ENCODE measurements at regions not wholly inside any gene's neighbourhood (a gene's known extent, or its start where the extent isn't known, plus 50 kb on each side); places are given as distances from the start of the nearest gene placed in this dataset.
A peak's percentile ranks its signal among the peaks of the same experiment; 100 is the strongest.

- no peak overlapping the region for H3K27ac ChIP-seq (ENCODE audit: low read depth, low read length)
- H3K36me3 ChIP-seq (ENCODE audit: control insufficient read depth, insufficient read depth, low read length), result no peaks in the 10 kb centered on the region
- DNase-seq, result peak; percentile 35
- H3K4me1 ChIP-seq (ENCODE audit: control insufficient read depth, insufficient read depth, low read length), result no peaks in the 10 kb centered on the region
- no peak overlapping the region for H3K4me3 Mint-ChIP-seq
- no peak for TF ChIP-seq CTCF (conservative IDR thresholded peaks at IDR 0.05)
- peaks cover 2% of the 10 kb centered on the region for H3K27me3 Mint-ChIP-seq (ENCODE audit: insufficient read depth)
- H3K9ac ChIP-seq (ENCODE audit: extremely low read depth, low read length, poor library complexity, severe bottlenecking), result no peak overlapping the region
- H3K27ac Mint-ChIP-seq, result no peak overlapping the region
- H3K27me3 ChIP-seq (ENCODE audit: control insufficient read depth, insufficient read depth, low read length, poor library complexity, severe bottlenecking), result no peaks in the 10 kb centered on the region
- H3K4me1 Mint-ChIP-seq, result no peaks in the 10 kb centered on the region
- no peak overlapping the region for H3K4me3 ChIP-seq (ENCODE audit: low read length)
- WGBS, 2 experiments (ENCODE audit: insufficient coverage in 1 of 2, insufficient read length in 1 of 2), result 96 to 97% methylated on average over 6 to 9 of the region's 9 CpGs
- no peaks in the 10 kb centered on the region for H3K9me3 ChIP-seq (ENCODE audit: control insufficient read depth, low read length)
- H3K9me3 Mint-ChIP-seq, result no peaks in the 10 kb centered on the region
- H3K36me3 Mint-ChIP-seq (ENCODE audit: low read depth), result no peaks in the 10 kb centered on the region
These were observed 246.7 kb downstream of the TTLL2 start for GRCh38 chr6:167571550-167571949.

DNA sequence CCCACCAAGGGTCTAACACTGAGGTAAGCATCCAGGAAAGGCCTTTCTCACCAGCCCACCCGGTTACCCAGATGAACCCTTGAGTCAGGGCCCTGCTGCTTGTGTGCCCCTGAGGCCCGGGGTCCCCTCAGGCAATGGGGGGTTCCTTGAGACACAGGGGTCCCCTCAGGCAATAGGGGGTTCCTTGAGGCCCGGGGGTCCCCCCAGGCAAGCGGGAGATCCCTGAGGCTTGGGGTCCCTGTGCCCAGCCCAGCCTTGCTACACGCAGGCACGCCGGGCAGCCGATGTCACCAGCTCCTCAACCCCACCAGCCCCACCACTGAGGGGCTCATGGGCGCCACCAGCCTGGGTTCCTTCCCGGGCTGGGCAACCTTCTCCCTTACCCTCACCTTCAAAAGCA lies 247.2 kb downstream of the TTLL2 start:
- no peak overlapping the region for H3K27ac ChIP-seq (ENCODE audit: low read depth, low read length)
- no peak for TF ChIP-seq CTCF (conservative IDR thresholded peaks at IDR 0.05)
- no peaks in the 10 kb centered on the region for H3K4me1 Mint-ChIP-seq
- H3K4me1 ChIP-seq (ENCODE audit: control insufficient read depth, insufficient read depth, low read length), result no peaks in the 10 kb centered on the region
- H3K9me3 Mint-ChIP-seq, result no peaks in the 10 kb centered on the region
- DNase-seq, result no peak
- no peak overlapping the region for H3K27ac Mint-ChIP-seq
- H3K9me3 ChIP-seq (ENCODE audit: control insufficient read depth, low read length), result no peaks in the 10 kb centered on the region
- H3K27me3 ChIP-seq (ENCODE audit: control insufficient read depth, insufficient read depth, low read length, poor library complexity, severe bottlenecking), result no peaks in the 10 kb centered on the region
- H3K27me3 Mint-ChIP-seq (ENCODE audit: insufficient read depth), result peaks cover 2% of the 10 kb centered on the region
- H3K4me3 Mint-ChIP-seq, result no peak overlapping the region
- no peaks in the 10 kb centered on the region for H3K36me3 Mint-ChIP-seq (ENCODE audit: low read depth)
- WGBS, 2 experiments (ENCODE audit: insufficient coverage in 1 of 2, insufficient read length in 1 of 2), result 88 to 96% methylated on average over 6 to 9 of the region's 10 CpGs
- H3K4me3 ChIP-seq (ENCODE audit: low read length), result no peak overlapping the region
- no peak overlapping the region for H3K9ac ChIP-seq (ENCODE audit: extremely low read depth, low read length, poor library complexity, severe bottlenecking)
- H3K36me3 ChIP-seq (ENCODE audit: control insufficient read depth, insufficient read depth, low read length), result no peaks in the 10 kb centered on the region

DNA sequence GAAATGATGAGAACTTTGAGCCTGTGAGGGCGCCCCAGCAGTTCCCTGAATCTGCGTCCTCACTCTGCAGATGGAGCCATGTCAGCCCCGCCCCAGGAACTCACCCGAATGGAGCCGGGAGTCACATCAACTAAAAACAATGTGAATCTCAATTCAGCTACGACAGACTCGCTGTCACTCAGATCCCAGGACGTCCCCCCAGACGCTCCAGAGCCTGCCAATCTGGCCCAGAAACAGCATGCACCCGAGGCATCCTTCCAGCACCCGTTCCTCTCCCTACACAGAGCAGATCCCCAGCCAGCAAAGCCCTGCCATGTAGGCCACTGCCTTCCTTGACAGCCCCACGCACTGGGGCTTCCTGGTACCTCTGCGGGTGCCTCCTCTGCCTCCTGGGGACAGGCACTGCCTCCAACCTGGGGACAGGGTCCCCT lies 248.0 kb downstream of the TTLL2 start:
- Histone ChIP-seq H3K4me3 (ENCODE audit: low read length) (no peak overlapping the region), H3K36me3 (ENCODE audit: control insufficient read depth, insufficient read depth, low read length) (no peaks in the 10 kb centered on the region), H3K9me3 (ENCODE audit: control insufficient read depth, low read length) (no peaks in the 10 kb centered on the region), H3K9ac (ENCODE audit: extremely low read depth, low read length, poor library complexity, severe bottlenecking) (no peak overlapping the region), H3K27me3 (ENCODE audit: control insufficient read depth, insufficient read depth, low read length, poor library complexity, severe bottlenecking) (no peaks in the 10 kb centered on the region), H3K27ac (ENCODE audit: low read depth, low read length) (peak overlapping the region; percentile 36), H3K4me1 (ENCODE audit: control insufficient read depth, insufficient read depth, low read length) (no peaks in the 10 kb centered on the region)
- Mint-ChIP-seq H3K27me3 (ENCODE audit: insufficient read depth) (peaks cover 2% of the 10 kb centered on the region), H3K36me3 (ENCODE audit: low read depth) (no peaks in the 10 kb centered on the region), H3K4me1 (no peaks in the 10 kb centered on the region), H3K27ac (no peak overlapping the region), H3K4me3 (no peak overlapping the region), H3K9me3 (no peaks in the 10 kb centered on the region)
- peak; percentile 52 for DNase-seq
- WGBS, 2 experiments (ENCODE audit: insufficient coverage in 1 of 2, insufficient read length in 1 of 2), result 83 to 90% methylated on average over 11 to 13 of the region's 13 CpGs
- TF ChIP-seq CTCF (conservative IDR thresholded peaks at IDR 0.05), result no peak

All from endodermal cell (in vitro differentiated cells).